ENCODE measurements at regions not wholly inside any gene's neighbourhood (a gene's known extent, or its start where the extent isn't known, plus 50 kb on each side); places are given as distances from the start of the nearest gene placed in this dataset.

DNA sequence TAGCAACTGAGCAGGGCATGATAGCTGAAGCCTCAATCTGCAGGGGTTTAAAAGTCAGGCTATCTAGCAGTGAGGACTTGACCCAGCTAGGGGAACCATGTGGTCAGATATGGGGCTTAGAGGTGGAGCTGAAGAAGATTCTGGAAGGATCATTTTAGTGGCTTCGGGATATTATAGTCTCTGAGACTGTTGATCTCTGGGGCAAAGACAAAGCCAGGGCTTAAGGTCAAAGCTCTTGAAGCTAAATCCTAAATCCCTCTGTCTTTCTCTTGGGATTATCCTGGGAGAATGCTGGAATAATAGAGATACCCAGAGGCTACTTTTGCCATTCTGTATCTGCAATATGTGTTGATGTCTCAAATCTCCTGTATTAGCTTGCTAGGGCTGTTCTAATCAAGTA is 132.2 kb downstream of the DHX35 start:
- no peak overlapping the region for H3K4ac ChIP-seq (replicated peaks; ENCODE audit: insufficient read length, low read depth, low read length)
- H2AK5ac ChIP-seq (ENCODE audit: low read depth, low read length) = no peak overlapping the region
- H4K8ac ChIP-seq (ENCODE audit: extremely low read depth, insufficient read depth, low read length) = no peak overlapping the region
- DNase-seq (ENCODE audit: low read depth in 1 of 2, low spot score in 2 of 2) (no peak), FAIRE-seq (no peak)
- no peak overlapping the region for H2BK15ac ChIP-seq (ENCODE audit: low read length)
- 95% methylated on average over 1 of the region's 1 CpG; no CpG with 5 or more reads in 1 of the 2 experiments for WGBS, 2 experiments (ENCODE audit: extremely low coverage in 1 of 2, insufficient coverage in 1 of 2, insufficient read length in 1 of 2, insufficient replicate concordance in 2 of 2, low coverage in 1 of 2, low lambda C conversion rate in 2 of 2, missing lambda C conversion rate in 1 of 2)
- no peaks in the 10 kb centered on the region for H3K9me3 ChIP-seq (ENCODE audit: insufficient read depth in 2 of 2, low read depth in 1 of 2, low read length in 1 of 2)
- no peak overlapping the region for H3K4me2 ChIP-seq (ENCODE audit: insufficient read depth in 1 of 2, low read depth in 2 of 2, low read length in 2 of 2)
- H3K4me1 ChIP-seq (replicated peaks in 1 of 4; ENCODE audit: control insufficient read depth in 3 of 4, insufficient read depth in 4 of 4, low read length in 3 of 4) = 0 out of 7 replicates have a peak, but pooled peaks cover 0 to 2% (median 0%) of the 10 kb centered on the region in 4 experiments
- no peak overlapping the region for H3K4me3 ChIP-seq (ENCODE audit: extremely low read depth in 1 of 4, insufficient read depth in 2 of 4, low read depth in 3 of 4, low read length in 4 of 4)
- H3K27ac ChIP-seq (ENCODE audit: low read depth, low read length) = no peak overlapping the region
- no peaks in the 10 kb centered on the region for H3K79me1 ChIP-seq (ENCODE audit: low read depth, low read length)
- no peak overlapping the region for H2BK12ac ChIP-seq (ENCODE audit: low read depth, low read length)
- no peak overlapping the region for H3K56ac ChIP-seq (replicated peaks; ENCODE audit: insufficient read length, low read depth, low read length)
- no peak overlapping the region for H3K9ac ChIP-seq (replicated peaks in 1 of 4; ENCODE audit: extremely low read depth in 1 of 4, low read depth in 3 of 4, low read length in 3 of 4)
- no peak overlapping the region for H4K5ac ChIP-seq (ENCODE audit: insufficient read length, low read depth, low read length)
- H2BK20ac ChIP-seq (ENCODE audit: low read length) = no peak overlapping the region
- H3K14ac ChIP-seq (ENCODE audit: insufficient read length) = no peak overlapping the region
- H3K23me2 ChIP-seq (ENCODE audit: low read depth, low read length) = no peaks in the 10 kb centered on the region
- no peak overlapping the region for H4K91ac ChIP-seq (replicated peaks; ENCODE audit: insufficient read length, low read length)
- H3K23ac ChIP-seq (ENCODE audit: insufficient read length) = no peak overlapping the region
- ChIA-PET POLR2A (ENCODE audit: partially characterized antibody) (no interaction called here), CTCF (ENCODE audit: partially characterized antibody) (interaction anchor here (0.6 to 5.6 kb wide), 5 partner anchors 10 to 1624 kb away, joined by 3 to 30 read pairs (median 4); no protein-coding TSS in a partner anchor)
- no peaks in the 10 kb centered on the region for H4K20me1 ChIP-seq (replicated peaks in 1 of 2; ENCODE audit: control insufficient read depth in 1 of 2, insufficient read depth in 2 of 2, low read length in 2 of 2)
- H2BK120ac ChIP-seq (replicated peaks; ENCODE audit: low read depth, low read length) = no peak overlapping the region
- no peak overlapping the region for H2BK5ac ChIP-seq (ENCODE audit: low read depth, low read length)
- no peaks in the 10 kb centered on the region for H3K36me3 ChIP-seq (ENCODE audit: control insufficient read depth in 2 of 4, insufficient read depth in 4 of 4, low read length in 3 of 4)
- H3K79me2 ChIP-seq (ENCODE audit: control insufficient read depth in 1 of 2, insufficient read depth in 2 of 2, low read length in 2 of 2) = no peaks in the 10 kb centered on the region
- H2AFZ ChIP-seq (ENCODE audit: low read length) = no peak overlapping the region
- H3K27me3 ChIP-seq (replicated peaks in 1 of 4; ENCODE audit: control insufficient read depth in 3 of 4, extremely low read depth in 1 of 4, insufficient read depth in 3 of 4, low read length in 3 of 4) = no peaks in the 10 kb centered on the region
- no peak overlapping the region for H3K18ac ChIP-seq (ENCODE audit: extremely low read depth, low read length)
- TF ChIP-seq POU5F1 (IDR thresholded peaks at IDR 0.05; ENCODE audit: low read depth, low read length) (no peak), NRF1 (IDR thresholded peaks at IDR 0.05; ENCODE audit: low read depth, low read length) (no peak), JUN (IDR thresholded peaks at IDR 0.05; ENCODE audit: low read depth, low read length) (no peak), SP2 (IDR thresholded peaks at IDR 0.05; ENCODE audit: low read length) (no peak), NANOG (IDR thresholded peaks at IDR 0.05; ENCODE audit: insufficient read depth, low read depth, low read length, poor library complexity, severe bottlenecking) (no peak)
- TF ChIP-seq, protein P1, sequence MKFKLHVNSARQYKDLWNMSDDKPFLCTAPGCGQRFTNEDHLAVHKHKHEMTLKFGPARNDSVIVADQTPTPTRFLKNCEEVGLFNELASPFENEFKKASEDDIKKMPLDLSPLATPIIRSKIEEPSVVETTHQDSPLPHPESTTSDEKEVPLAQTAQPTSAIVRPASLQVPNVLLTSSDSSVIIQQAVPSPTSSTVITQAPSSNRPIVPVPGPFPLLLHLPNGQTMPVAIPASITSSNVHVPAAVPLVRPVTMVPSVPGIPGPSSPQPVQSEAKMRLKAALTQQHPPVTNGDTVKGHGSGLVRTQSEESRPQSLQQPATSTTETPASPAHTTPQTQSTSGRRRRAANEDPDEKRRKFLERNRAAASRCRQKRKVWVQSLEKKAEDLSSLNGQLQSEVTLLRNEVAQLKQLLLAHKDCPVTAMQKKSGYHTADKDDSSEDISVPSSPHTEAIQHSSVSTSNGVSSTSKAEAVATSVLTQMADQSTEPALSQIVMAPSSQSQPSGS (IDR thresholded peaks at IDR 0.05; ENCODE audit: low read length) = no peak
- TF ChIP-seq, protein P2, sequence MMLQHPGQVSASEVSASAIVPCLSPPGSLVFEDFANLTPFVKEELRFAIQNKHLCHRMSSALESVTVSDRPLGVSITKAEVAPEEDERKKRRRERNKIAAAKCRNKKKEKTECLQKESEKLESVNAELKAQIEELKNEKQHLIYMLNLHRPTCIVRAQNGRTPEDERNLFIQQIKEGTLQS (IDR thresholded peaks at IDR 0.05; ENCODE audit: insufficient read depth, low read depth, low read length) = no peak
